Activated CD4-positive, CD25-positive, alpha-beta regulatory T cell treated with anti-CD3 and anti-CD28 coated beads, Interleukin-2, amount 50 U/mL, for 24 hours (primary cell): ENCODE measurements at regions not wholly inside any gene's neighbourhood (a gene's known extent, or its start where the extent isn't known, plus 50 kb on each side); places are given as distances from the start of the nearest gene placed in this dataset.
"Not testable (repeated sequence)": the region's sequence is repeated elsewhere in the genome, so short reads cannot be mapped to it uniquely, and the experiment has no call there.

Source experiments
- ATAC-seq, 2 donors: fragments of 150-1000 bp; cut with Tn5 transposase; one replicate each; pipeline ENCODE4 v1.10.0; 2021; ENCODE audit warnings: mild to moderate bottlenecking in 1 of 2, moderate library complexity in 1 of 2

GRCh38 chr22:26806445-26807175, 149.2 kb downstream of the MIAT start:
- ATAC-seq: no peak

DNA sequence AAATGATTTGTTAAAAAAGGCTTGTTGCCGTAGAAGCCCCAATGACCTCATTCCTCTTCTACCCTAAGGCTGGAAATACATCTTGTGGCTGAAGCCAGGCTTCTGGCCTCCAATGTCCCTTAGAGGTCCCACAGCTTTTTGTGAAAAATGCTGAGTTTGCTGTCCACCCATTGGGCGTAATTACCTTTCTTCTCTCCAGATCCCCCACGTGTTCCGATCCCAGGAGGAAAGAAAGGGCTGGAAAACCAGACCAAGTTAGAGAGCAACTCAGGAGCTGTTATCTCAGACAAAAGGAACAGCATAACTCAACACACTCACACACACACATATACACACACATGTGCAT, 154.2 kb downstream of the MIAT start:
- no peak for ATAC-seq

GRCh38 chr22:26812731-26813130, 155.3 kb downstream of the MIAT start:
- no peak for ATAC-seq

DNA sequence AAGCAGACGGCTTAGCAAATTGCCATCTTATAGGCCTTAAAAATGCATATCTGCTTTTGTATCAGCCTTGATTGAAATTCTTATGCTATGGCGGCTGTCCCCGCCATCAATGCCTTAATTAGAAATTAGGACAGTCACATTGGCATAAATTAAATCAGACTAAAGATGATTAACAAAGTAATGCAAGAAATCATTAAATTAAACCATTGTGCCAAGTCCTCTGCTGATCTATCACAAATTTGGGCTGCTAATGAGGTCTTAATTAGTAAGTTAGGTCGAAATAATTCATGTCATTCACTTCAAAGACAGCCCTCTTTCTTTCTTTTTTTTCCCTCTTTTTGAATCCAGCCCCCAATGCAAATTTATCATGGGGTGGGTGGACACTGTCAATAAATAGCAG, 159.3 kb downstream of the MIAT start:
- ATAC-seq: no peak

DNA sequence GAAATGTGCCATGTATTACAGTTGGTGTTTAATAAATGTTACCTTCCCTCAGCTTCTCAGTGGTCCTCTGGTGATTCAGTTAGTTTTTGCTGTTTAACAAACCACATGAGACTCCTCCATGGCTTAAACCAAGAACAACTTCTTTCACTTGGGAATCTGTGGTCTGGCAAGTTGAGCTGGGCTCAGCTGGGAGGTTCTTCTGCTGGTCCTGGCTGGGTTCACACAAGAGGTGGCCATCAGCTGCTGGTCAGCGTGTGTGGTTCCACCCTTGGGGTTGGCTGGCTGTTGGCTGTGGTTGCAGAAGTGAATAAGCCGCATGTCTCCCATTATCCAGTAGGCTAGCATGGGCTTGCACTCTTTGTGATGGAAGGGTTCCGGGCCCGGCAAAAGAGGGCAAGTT, 160.5 kb downstream of the MIAT start:
- ATAC-seq: no peak

DNA sequence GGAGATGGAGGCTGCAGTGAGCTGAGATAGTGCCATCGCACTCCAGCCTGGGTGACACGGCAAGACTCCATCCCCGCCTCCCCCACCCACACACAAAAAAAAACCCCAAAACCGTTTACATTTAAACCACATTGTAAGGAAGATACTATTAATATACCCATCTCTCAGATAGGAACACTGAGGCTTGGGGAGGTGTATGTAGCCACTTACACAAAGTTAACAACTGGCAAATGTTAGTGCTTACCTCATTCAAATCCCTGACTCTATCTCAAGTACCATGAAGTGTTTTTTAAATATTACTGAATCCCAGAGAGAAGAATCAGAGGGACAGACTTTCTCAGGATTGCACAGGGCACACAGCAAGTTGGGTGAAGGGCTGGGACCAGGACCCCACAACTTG, 164.5 kb downstream of the MIAT start:
- no peak for ATAC-seq

- no peak for ATAC-seq
Observed at GRCh38 chr22:26822313-26822712, 164.9 kb downstream of the MIAT start.

- no peak for ATAC-seq
Observed at GRCh38 chr22:26823966-26824365, 166.6 kb downstream of the MIAT start.

- ATAC-seq: no peak
Observed at GRCh38 chr22:26825960-26826935, 168.9 kb downstream of the MIAT start.

DNA sequence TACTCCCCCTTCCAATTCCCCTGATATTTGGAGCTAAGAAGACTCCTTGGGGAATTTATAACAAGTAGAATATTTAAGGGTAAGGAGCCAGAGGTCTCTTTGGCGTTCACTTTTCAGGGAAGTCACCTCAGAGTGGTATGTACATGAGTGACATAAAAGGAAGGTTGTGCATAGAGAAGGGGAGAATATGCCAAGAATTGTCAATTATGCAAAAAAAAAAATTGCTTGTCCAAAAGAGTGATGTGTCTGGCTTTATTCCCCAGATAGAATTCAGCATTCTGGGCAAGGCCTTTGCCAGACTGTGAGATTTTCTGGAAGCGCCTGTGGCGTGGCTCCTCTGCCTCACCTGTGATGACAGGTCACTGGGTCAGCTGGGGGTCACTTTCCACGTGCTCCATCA, 170.2 kb downstream of the MIAT start:
- no peak for ATAC-seq

GRCh38 chr22:26828311-26828710, 170.9 kb downstream of the MIAT start:
- ATAC-seq: no peak

DNA sequence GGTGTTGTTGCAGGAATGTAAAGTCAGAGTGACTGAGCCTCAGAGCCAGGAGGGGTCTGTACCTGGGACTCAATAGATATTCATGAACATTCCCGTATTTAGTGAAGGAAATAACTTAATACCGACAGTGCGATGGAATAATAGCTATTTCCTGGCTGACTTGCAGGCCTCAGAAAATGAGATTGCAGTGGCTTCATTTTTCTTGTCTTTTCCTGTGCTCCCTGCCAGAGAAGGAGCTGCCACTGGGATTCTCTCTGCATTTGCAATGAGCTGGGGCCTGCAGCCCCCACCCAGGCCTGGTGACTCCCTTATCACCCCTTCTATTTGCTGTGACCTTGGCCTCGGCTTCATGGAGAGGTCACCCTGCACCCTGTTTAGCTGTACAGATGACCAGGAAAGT, 173.4 kb downstream of the MIAT start:
- ATAC-seq: no peak

- ATAC-seq: no peak
Observed at GRCh38 chr22:26835023-26835422, 177.6 kb downstream of the MIAT start.

DNA sequence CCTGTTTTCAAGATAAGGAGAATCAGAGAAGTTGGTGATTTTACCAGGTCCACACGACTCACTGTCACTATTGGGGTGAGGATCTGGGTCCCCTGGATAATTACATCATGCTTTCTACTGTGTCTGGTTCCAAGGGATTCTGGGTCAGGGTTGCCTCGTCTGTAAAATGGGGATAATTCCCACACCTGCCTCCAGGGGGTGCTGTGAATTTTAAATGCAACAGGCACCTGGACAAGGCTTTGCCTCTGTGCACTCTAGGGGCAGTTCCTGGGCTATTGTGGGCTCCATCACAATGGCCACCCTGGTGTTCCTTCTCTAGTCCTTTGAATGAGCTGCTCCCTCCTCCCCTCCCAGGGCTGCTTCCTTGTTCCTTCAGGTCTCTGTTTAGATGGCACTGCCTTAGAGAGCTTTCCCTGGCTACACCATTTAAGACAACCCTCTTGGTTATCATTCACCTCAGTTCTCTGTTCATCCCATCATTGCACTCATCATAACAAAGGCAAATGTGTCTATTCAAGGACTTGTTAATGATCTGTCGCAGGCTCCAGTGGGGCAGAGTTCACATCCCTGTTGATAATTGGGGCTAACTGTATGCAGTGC, 178.6 kb downstream of the MIAT start:
- ATAC-seq: no peak

DNA sequence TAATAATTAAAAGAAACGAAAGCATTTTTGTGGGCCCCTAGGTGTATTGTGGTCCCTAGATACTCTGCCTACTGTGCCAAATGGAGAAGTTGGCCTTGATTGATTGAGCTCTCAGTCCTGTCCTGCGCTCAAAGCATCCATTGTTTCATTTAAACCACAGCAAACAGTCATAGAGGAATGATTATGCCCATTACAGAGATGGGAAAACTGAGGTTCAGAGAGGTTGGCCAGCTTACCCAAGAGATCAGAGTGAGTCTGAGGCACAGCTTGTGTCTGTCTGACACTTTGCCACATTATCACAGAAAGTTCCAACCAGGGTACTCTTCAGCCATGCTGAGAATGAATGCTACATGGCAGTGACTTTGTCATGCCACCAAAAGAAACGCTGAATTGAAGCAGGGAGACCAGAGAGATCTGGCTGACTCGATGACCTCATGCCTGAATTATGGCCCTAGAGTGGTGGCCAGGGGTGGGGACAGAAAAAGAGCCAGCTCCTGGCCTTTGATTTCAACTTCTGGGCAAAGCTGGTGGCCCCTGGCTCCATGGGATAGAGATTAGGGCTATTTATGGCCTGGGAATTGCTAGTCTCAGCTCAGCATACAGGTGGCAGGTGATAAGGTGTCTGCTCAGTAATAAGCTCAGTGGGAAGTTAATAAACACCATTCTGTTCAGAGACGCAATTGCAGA, 180.5 kb downstream of the MIAT start:
- no peak for ATAC-seq

GRCh38 chr22:26838471-26838825, 181.1 kb downstream of the MIAT start:
- ATAC-seq: no peak

DNA sequence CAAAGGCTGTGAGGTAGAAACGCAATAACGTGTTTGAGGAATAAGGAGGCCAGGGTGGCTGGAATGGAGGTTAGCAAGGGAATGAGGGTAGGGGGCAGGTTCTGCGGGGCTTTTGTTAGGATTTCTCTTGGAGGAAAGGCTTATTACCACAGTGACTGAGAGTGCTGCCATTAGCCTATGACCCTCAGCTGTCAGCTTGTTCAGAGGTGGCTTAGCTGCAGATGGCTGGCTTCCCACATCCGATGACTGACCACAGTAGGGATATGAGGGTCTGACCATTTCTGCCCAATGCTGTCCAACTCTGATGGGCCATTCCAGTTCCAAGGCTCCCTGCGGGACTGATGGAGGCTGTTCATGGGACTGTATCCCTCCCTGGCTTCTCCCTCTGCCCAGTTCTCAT, 181.8 kb downstream of the MIAT start:
- ATAC-seq: no peak

DNA sequence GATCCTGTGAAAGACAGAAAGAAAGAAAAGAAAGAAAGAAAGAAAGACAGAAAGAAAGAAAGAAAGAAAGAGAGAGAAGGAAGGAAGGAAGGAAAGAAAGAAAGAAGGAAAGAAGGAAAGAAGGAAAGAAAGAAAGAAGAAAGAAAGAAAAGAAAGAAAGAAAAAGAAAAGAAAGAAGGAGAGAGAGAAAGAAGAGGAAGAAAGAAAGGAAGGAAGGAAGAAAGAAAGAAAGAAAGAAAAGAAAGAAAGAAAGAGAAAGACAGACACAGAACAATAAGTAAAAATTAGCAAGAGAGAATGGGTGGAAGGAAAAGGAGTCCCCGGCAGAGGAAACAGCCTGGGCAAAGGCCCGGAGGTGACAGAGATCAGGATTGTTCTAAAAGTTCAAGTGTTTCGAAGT, 183.4 kb downstream of the MIAT start:
- not testable (repeated sequence) for ATAC-seq

GRCh38 chr22:26842103-26842502, 184.7 kb downstream of the MIAT start:
- ATAC-seq: no peak

DNA sequence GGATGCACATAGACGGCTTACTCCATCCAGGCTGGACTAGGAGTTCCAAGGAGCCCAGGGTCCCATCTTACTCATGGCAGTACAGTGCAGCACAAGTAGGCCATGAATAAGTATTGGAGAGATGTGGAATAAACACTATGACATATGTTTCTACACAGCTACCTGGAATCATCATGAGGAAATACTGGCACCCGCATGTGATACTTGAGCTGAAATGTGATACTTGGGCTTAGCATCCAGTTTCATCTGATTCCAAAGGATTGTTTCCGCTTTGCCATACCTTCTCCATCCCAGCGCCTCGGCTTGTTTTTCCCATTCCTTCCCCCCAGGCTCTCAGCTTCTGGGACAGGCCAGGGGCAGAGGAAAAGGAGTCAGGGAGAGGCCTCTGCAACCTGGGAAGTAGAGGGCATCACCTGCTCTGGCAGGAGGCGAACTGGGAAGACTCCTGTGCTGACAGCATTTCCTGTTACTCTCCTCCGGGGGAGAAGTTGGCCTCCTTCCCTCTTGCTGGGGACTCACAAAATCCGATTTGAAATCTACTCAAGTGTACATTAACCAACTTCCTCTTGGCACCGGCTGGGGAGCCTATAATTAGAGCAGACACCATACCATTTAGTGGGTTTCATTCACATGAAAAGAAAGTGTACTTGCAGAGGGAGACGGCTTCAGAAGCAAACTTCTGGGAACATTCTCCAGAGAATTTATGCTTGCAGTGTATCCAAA, 187.8 kb downstream of the MIAT start:
- ATAC-seq: no peak

GRCh38 chr22:26846076-26846475, 188.7 kb downstream of the MIAT start:
- ATAC-seq: no peak

- ATAC-seq: no peak
Observed at GRCh38 chr22:26846645-26847044, 189.3 kb downstream of the MIAT start.

DNA sequence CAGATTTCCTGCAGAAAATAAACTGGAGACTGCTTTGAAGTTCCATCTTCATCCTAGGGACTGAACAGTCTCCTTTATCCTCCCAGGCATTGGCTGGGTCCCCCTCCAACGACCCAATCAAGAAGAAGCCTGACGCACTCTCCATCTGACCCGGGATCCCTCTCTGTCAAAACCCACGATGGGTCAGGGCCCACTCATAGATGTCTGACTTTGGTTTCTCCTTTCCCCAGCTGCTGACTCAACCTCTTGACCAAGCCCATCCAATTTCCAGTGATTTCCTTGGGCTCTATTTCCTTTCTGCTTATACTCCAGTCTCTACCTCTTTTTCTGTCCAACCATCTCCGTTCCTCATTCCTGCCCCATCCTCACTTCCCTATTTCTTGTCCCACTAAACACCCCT, 189.7 kb downstream of the MIAT start:
- no peak for ATAC-seq
